HEK293 (cell line): ENCODE measurements at regions not wholly inside any gene's neighbourhood (a gene's known extent, or its start where the extent isn't known, plus 50 kb on each side); places are given as distances from the start of the nearest gene placed in this dataset.

Source experiments
- BCL11B ChIP-seq: fragments of 450-650 bp; formaldehyde crosslinking; IDR thresholded peaks from 2 replicates; pipeline ENCODE4 v1.5.1; 2016; ENCODE audit warnings: low read depth, missing biosample characterization, missing genetic modification characterization
- EGR2 ChIP-seq: fragments of 450-650 bp; formaldehyde crosslinking; IDR thresholded peaks from 2 replicates; pipeline ENCODE4 v1.5.1; 2016; ENCODE audit warnings: low read depth, missing biosample characterization, missing genetic modification characterization
- GFI1B ChIP-seq: fragments of 450-650 bp; formaldehyde crosslinking; IDR thresholded peaks from 2 replicates; pipeline ENCODE4 v1.5.1; 2016; ENCODE audit warnings: missing biosample characterization, missing genetic modification characterization
- HOXC10 ChIP-seq: sonication (generic); formaldehyde crosslinking; IDR thresholded peaks from 2 replicates; pipeline ENCODE4 v1.8.1; 2023; ENCODE audit warnings: mild to moderate bottlenecking, missing genetic modification reagents
- HOXD13 ChIP-seq: sonication (generic); formaldehyde crosslinking; IDR thresholded peaks from 2 replicates; pipeline ENCODE4 v1.8.0; 2022; ENCODE audit warnings: missing genetic modification reagents, borderline replicate concordance
- KLF10 ChIP-seq: fragments of 450-650 bp; IDR thresholded peaks from 2 replicates; pipeline ENCODE4 v1.5.1; 2018; ENCODE audit warnings: missing biosample characterization, mild to moderate bottlenecking, missing genetic modification characterization
- KLF7 ChIP-seq: fragments of 450-650 bp; formaldehyde crosslinking; IDR thresholded peaks from 2 replicates; pipeline ENCODE4 v1.5.1; 2016; ENCODE audit warnings: missing biosample characterization, missing genetic modification characterization, borderline replicate concordance
- PATZ1 ChIP-seq: fragments of 450-650 bp; formaldehyde crosslinking; IDR thresholded peaks from 2 replicates; pipeline ENCODE4 v1.5.1; 2016; ENCODE audit warnings: missing biosample characterization, missing genetic modification characterization
- PRDM2 ChIP-seq: fragments of 450-650 bp; formaldehyde crosslinking; IDR thresholded peaks from 2 replicates; pipeline ENCODE4 v1.5.1; 2016; ENCODE audit warnings: missing biosample characterization, missing genetic modification characterization, borderline replicate concordance
- YY2 ChIP-seq: fragments of 450-650 bp; formaldehyde crosslinking; IDR thresholded peaks from 2 replicates; pipeline ENCODE4 v1.5.1; 2016; ENCODE audit warnings: missing biosample characterization, missing genetic modification characterization
- ZBTB21 ChIP-seq: fragments of 450-650 bp; formaldehyde crosslinking; IDR thresholded peaks from 2 replicates; pipeline ENCODE4 v1.5.1; 2017; ENCODE audit warnings: missing biosample characterization, missing genetic modification characterization
- ZBTB49 ChIP-seq: fragments of 450-650 bp; formaldehyde crosslinking; IDR thresholded peaks from 2 replicates; pipeline ENCODE4 v1.5.1; 2016; ENCODE audit warnings: missing biosample characterization, missing genetic modification characterization, low read depth
- ZBTB6 ChIP-seq: fragments of 450-650 bp; formaldehyde crosslinking; IDR thresholded peaks from 2 replicates; pipeline ENCODE4 v1.5.1; 2017; ENCODE audit warnings: missing biosample characterization, missing genetic modification characterization
- ZNF121 ChIP-seq: fragments of 450-650 bp; formaldehyde crosslinking; IDR thresholded peaks from 2 replicates; pipeline ENCODE4 v1.5.1; 2016; ENCODE audit warnings: missing biosample characterization, missing genetic modification characterization
- ZNF157 ChIP-seq: fragments of 450-650 bp; formaldehyde crosslinking; IDR thresholded peaks from 2 replicates; pipeline ENCODE4 v1.5.1; 2016; ENCODE audit warnings: missing biosample characterization, missing genetic modification characterization
- ZNF239 ChIP-seq: fragments of 450-650 bp; formaldehyde crosslinking; IDR thresholded peaks from 2 replicates; pipeline ENCODE4 v1.5.1; 2016; ENCODE audit warnings: missing biosample characterization, missing genetic modification characterization
- ZNF335 ChIP-seq: fragments of 450-650 bp; formaldehyde crosslinking; conservative IDR thresholded peaks from 2 replicates; pipeline ENCODE4 v1.5.1; 2016; ENCODE audit warnings: missing biosample characterization, missing genetic modification characterization
- ZNF354C ChIP-seq: fragments of 450-650 bp; formaldehyde crosslinking; IDR thresholded peaks from 2 replicates; pipeline ENCODE4 v1.5.1; 2016; ENCODE audit warnings: missing biosample characterization, missing genetic modification characterization, low read depth, borderline replicate concordance
- ZNF366 ChIP-seq: fragments of 450-650 bp; formaldehyde crosslinking; conservative IDR thresholded peaks from 2 replicates; pipeline ENCODE4 v1.5.1; 2016; ENCODE audit warnings: missing biosample characterization, missing genetic modification characterization
- ZNF529 ChIP-seq: fragments of 450-650 bp; formaldehyde crosslinking; IDR thresholded peaks from 2 replicates; pipeline ENCODE4 v1.5.1; 2017; ENCODE audit warnings: missing genetic modification characterization, missing biosample characterization; ENCODE audit not compliant: insufficient replicate concordance
- ZNF571 ChIP-seq: fragments of 450-650 bp; formaldehyde crosslinking; IDR thresholded peaks from 2 replicates; pipeline ENCODE4 v1.5.0; 2017; ENCODE audit warnings: missing biosample characterization, missing genetic modification characterization
- ZNF585B ChIP-seq: fragments of 450-650 bp; formaldehyde crosslinking; IDR thresholded peaks from 2 replicates; pipeline ENCODE4 v1.5.1; 2016; ENCODE audit warnings: missing biosample characterization, missing genetic modification characterization
- ZNF600 ChIP-seq: fragments of 450-650 bp; formaldehyde crosslinking; IDR thresholded peaks from 2 replicates; pipeline ENCODE4 v1.5.1; 2016; ENCODE audit warnings: missing biosample characterization, missing genetic modification characterization
- ZNF777 ChIP-seq: fragments of 450-650 bp; formaldehyde crosslinking; IDR thresholded peaks from 2 replicates; pipeline ENCODE4 v1.5.1; 2017; ENCODE audit warnings: missing biosample characterization, missing genetic modification characterization, borderline replicate concordance
- ZNF837 ChIP-seq: fragments of 450-650 bp; formaldehyde crosslinking; IDR thresholded peaks from 2 replicates; pipeline ENCODE4 v1.5.1; 2016; ENCODE audit warnings: missing biosample characterization, missing genetic modification characterization
- TF ChIP-seq, protein P1 (sequence below): fragments of 450-650 bp; formaldehyde crosslinking; IDR thresholded peaks from 2 replicates; pipeline ENCODE4 v1.5.1; 2016; ENCODE audit warnings: missing biosample characterization, missing genetic modification characterization

- TF ChIP-seq ZNF529, result no peak
- TF ChIP-seq GFI1B, result peak; percentile 53; the same call in 1 of the 2 replicates
- no peak for TF ChIP-seq ZNF585B (tag by site-specific recombination)
- peak; percentile 57; the same call in 1 of the 2 replicates for TF ChIP-seq ZNF600 (tag by site-specific recombination)
- peak; percentile 84 for TF ChIP-seq ZNF366
- TF ChIP-seq, protein P1, sequence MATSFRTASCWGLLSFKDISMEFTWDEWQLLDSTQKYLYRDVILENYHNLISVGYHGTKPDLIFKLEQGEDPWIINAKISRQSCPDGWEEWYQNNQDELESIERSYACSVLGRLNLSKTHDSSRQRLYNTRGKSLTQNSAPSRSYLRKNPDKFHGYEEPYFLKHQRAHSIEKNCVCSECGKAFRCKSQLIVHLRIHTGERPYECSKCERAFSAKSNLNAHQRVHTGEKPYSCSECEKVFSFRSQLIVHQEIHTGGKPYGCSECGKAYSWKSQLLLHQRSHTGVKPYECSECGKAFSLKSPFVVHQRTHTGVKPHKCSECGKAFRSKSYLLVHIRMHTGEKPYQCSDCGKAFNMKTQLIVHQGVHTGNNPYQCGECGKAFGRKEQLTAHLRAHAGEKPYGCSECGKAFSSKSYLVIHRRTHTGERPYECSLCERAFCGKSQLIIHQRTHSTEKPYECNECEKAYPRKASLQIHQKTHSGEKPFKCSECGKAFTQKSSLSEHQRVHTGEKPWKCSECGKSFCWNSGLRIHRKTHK (tag by site-specific recombination), result no peak
- TF ChIP-seq EGR2 (tag by site-specific recombination), result peak; percentile 54; the same call in 1 of the 2 replicates
- TF ChIP-seq ZNF239, result no peak
- TF ChIP-seq ZNF121, result no peak
- no peak; the same call in 1 of the 2 replicates for TF ChIP-seq ZNF335 (tag by site-specific recombination)
- TF ChIP-seq BCL11B (tag by site-specific recombination), result peak; percentile 81
- no peak for TF ChIP-seq ZBTB49 (tag by site-specific recombination)
- no peak; the same call in 1 of the 2 replicates for TF ChIP-seq ZBTB21 (tag by site-specific recombination)
- no peak for TF ChIP-seq PRDM2 (tag by site-specific recombination)
- TF ChIP-seq YY2 (tag by site-specific recombination), result no peak
- TF ChIP-seq ZNF837 (tag by site-specific recombination), result no peak
- TF ChIP-seq ZNF777, result no peak
- TF ChIP-seq KLF10 (tag by site-specific recombination), result peak; percentile 34; the same call in 1 of the 2 replicates
- no peak for TF ChIP-seq KLF7
- no peak for TF ChIP-seq ZNF354C (tag by site-specific recombination)
- peak; percentile 23; the same call in 1 of the 2 replicates for TF ChIP-seq ZBTB6
- TF ChIP-seq HOXC10 (CRISPR knock-in tag), result no peak
- TF ChIP-seq PATZ1 (tag by site-specific recombination), result peak; percentile 72; the same call in 1 of the 2 replicates
- no peak for TF ChIP-seq HOXD13 (CRISPR knock-in tag)
- TF ChIP-seq ZNF157, result no peak
- no peak for TF ChIP-seq ZNF571 (tag by site-specific recombination)
These were observed 52.2 kb upstream of the BTN3A2 start (continued) for GRCh38 chr6:26312501-26313397.
